SU-DHL-6 (cell line): ENCODE measurements at regions not wholly inside any gene's neighbourhood (a gene's known extent, or its start where the extent isn't known, plus 50 kb on each side); places are given as distances from the start of the nearest gene placed in this dataset.

Experiments
- EZH2phosphoT487 ChIP-seq: fragments of 200-600 bp; sonication (generic), shearing (Covaris generic); conservative IDR thresholded peaks from 2 replicates; pipeline ENCODE4 v1.6.1; 2018; ENCODE audit warnings: mild to moderate bottlenecking, antibody characterized with exemption, low read length, moderate library complexity, mixed read lengths
- TF ChIP-seq, protein P1 (sequence below): fragments of 200-600 bp; sonication (generic); IDR thresholded peaks from one replicate; pipeline ENCODE4 v1.5.1; 2017; ENCODE audit warnings: antibody characterized with exemption, mild to moderate bottlenecking, low read length, moderate library complexity; ENCODE audit not compliant: insufficient read depth, poor library complexity, severe bottlenecking

DNA sequence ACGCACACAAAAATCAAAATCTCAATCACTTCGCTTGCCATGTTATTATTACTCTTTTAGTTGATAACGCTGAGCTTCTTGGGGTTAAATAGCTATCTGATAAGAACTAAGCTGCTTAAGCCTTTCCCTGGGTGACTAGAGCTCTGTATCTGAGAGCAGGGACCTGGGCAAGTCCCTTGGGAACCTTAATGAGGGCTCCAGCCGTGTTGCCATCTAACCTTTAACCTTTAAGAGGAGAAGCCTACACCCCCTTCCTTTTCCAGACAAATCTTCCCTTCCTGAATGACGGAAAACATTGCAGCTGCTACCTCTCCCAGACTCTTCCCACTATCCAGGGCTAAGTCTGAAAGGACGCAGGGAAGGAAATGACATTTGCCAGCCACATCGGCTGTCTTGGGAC, 216.5 kb upstream of the RAI14 start:
- TF ChIP-seq, protein P1, sequence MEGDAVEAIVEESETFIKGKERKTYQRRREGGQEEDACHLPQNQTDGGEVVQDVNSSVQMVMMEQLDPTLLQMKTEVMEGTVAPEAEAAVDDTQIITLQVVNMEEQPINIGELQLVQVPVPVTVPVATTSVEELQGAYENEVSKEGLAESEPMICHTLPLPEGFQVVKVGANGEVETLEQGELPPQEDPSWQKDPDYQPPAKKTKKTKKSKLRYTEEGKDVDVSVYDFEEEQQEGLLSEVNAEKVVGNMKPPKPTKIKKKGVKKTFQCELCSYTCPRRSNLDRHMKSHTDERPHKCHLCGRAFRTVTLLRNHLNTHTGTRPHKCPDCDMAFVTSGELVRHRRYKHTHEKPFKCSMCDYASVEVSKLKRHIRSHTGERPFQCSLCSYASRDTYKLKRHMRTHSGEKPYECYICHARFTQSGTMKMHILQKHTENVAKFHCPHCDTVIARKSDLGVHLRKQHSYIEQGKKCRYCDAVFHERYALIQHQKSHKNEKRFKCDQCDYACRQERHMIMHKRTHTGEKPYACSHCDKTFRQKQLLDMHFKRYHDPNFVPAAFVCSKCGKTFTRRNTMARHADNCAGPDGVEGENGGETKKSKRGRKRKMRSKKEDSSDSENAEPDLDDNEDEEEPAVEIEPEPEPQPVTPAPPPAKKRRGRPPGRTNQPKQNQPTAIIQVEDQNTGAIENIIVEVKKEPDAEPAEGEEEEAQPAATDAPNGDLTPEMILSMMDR = no peak
- TF ChIP-seq EZH2phosphoT487 = no peak
